H9 (cell line): ENCODE measurements at regions not wholly inside any gene's neighbourhood (a gene's known extent, or its start where the extent isn't known, plus 50 kb on each side); places are given as distances from the start of the nearest gene placed in this dataset.

Source experiments
- DNase-seq: peaks from one replicate; pipeline ENCODE4 v3.0.0-alpha.2; 2017
- H2AFZ ChIP-seq: one replicate; pipeline ENCODE4 v1.6.1; 2013; ENCODE audit warnings: mild to moderate bottlenecking, low read length, control low read depth, moderate library complexity
- H2AK5ac ChIP-seq: 2 replicates; pipeline ENCODE4 v1.6.1; 2013; ENCODE audit warnings: low read length, control low read depth, mixed read lengths; ENCODE audit not compliant: insufficient read length
- H2BK120ac ChIP-seq: one replicate; pipeline ENCODE4 v1.6.1; 2013; ENCODE audit warnings: low read depth, mild to moderate bottlenecking, low read length, control low read depth, inconsistent platforms; ENCODE audit not compliant: poor library complexity, severe bottlenecking
- H2BK12ac ChIP-seq: 2 replicates; pipeline ENCODE4 v1.6.1; 2013; ENCODE audit warnings: low read length, control low read depth, mixed read lengths, low read depth; ENCODE audit not compliant: insufficient read length
- H2BK15ac ChIP-seq: 2 replicates; pipeline ENCODE4 v1.6.1; 2013; ENCODE audit warnings: low read depth, low read length, control low read depth
- H2BK20ac ChIP-seq: one replicate; pipeline ENCODE4 v1.6.1; 2013; ENCODE audit warnings: low read depth, mild to moderate bottlenecking, low read length, control low read depth, inconsistent platforms; ENCODE audit not compliant: poor library complexity, severe bottlenecking
- H2BK5ac ChIP-seq: 2 replicates; pipeline ENCODE4 v1.6.1; 2013; ENCODE audit warnings: low read length, control low read depth, mixed read lengths; ENCODE audit not compliant: insufficient read length
- H3K14ac ChIP-seq: 2 replicates; pipeline ENCODE4 v1.6.1; 2013; ENCODE audit warnings: low read length, control low read depth; ENCODE audit not compliant: insufficient read depth
- H3K18ac ChIP-seq: 2 replicates; pipeline ENCODE4 v1.6.1; 2013; ENCODE audit warnings: low read depth, mild to moderate bottlenecking, mixed read lengths, low read length, control low read depth; ENCODE audit not compliant: insufficient read length
- H3K23ac ChIP-seq: 2 replicates; pipeline ENCODE4 v1.6.1; 2013; ENCODE audit warnings: low read length, control low read depth, mixed read lengths, low read depth; ENCODE audit not compliant: insufficient read length
- H3K23me2 ChIP-seq: 2 replicates; pipeline ENCODE4 v1.6.1; 2013; ENCODE audit warnings: low read depth, mild to moderate bottlenecking, mixed read lengths, low read length, control low read depth; ENCODE audit not compliant: insufficient read length, poor library complexity, severe bottlenecking
- H3K27ac ChIP-seq: 2 replicates; pipeline ENCODE4 v1.5.1; 2013; ENCODE audit warnings: low read length, control low read depth, mixed read lengths, low read depth; ENCODE audit not compliant: insufficient read length
- H3K27me3 ChIP-seq: 2 replicates; pipeline ENCODE4 v1.6.1; 2013; ENCODE audit warnings: low read length, control low read depth, inconsistent platforms; ENCODE audit not compliant: insufficient read depth
- H3K4ac ChIP-seq: 2 replicates; pipeline ENCODE4 v1.6.1; 2013; ENCODE audit warnings: low read depth, mild to moderate bottlenecking, control low read depth, inconsistent platforms, low read length, moderate library complexity
- H3K4me1 ChIP-seq: 2 replicates; pipeline ENCODE4 v1.6.1; 2013; ENCODE audit warnings: low read length, control low read depth, inconsistent platforms; ENCODE audit not compliant: insufficient read depth
- H3K4me2 ChIP-seq: 2 replicates; pipeline ENCODE4 v1.6.1; 2013; ENCODE audit warnings: low read length, control low read depth, mixed read lengths; ENCODE audit not compliant: insufficient read length, insufficient read depth
- H3K56ac ChIP-seq: 2 replicates; pipeline ENCODE4 v1.6.1; 2013; ENCODE audit warnings: low read depth, mild to moderate bottlenecking, mixed read lengths, low read length, control low read depth; ENCODE audit not compliant: insufficient read length
- H3K79me1 ChIP-seq: 2 replicates; pipeline ENCODE4 v1.6.1; 2013; ENCODE audit warnings: low read depth, mild to moderate bottlenecking, moderate library complexity, low read length, control low read depth, inconsistent platforms; ENCODE audit not compliant: insufficient read depth, poor library complexity, severe bottlenecking
- H3K79me2 ChIP-seq: 2 replicates; pipeline ENCODE4 v1.6.1; 2013; ENCODE audit warnings: low read length, control low read depth, inconsistent platforms; ENCODE audit not compliant: insufficient read depth
- H3K9ac ChIP-seq: 2 replicates; pipeline ENCODE4 v1.6.1; 2013; ENCODE audit warnings: low read length, control low read depth, mixed read lengths; ENCODE audit not compliant: insufficient read length; ENCODE audit errors: extremely low read depth
- H3K9me3 ChIP-seq: one replicate; pipeline ENCODE4 v1.6.1; 2013; ENCODE audit warnings: low read depth, low read length, inconsistent platforms; ENCODE audit not compliant: control insufficient read depth
- H3T11ph ChIP-seq: one replicate; pipeline ENCODE4 v1.6.1; 2013; ENCODE audit warnings: mild to moderate bottlenecking, low read length, control low read depth, inconsistent platforms
- H4K20me1 ChIP-seq: one replicate; pipeline ENCODE4 v1.6.1; 2013; ENCODE audit not compliant: control insufficient read depth, insufficient read length, insufficient read depth
- H4K5ac ChIP-seq: 2 replicates; pipeline ENCODE4 v1.6.1; 2013; ENCODE audit warnings: low read depth, mild to moderate bottlenecking, mixed read lengths, low read length, control low read depth; ENCODE audit not compliant: insufficient read length
- H4K8ac ChIP-seq: replicated peaks from 2 replicates; pipeline ENCODE4 v1.6.1; 2013; ENCODE audit warnings: low read length, control low read depth, mixed read lengths, low read depth; ENCODE audit not compliant: insufficient read length
- H4K91ac ChIP-seq: 2 replicates; pipeline ENCODE4 v1.6.1; 2013; ENCODE audit warnings: low read depth, mild to moderate bottlenecking, moderate library complexity, mixed read lengths, low read length, control low read depth; ENCODE audit not compliant: insufficient read length
- H3K27ac Mint-ChIP-seq, 3 experiments: 2 replicates in 2 of 3; 3 replicates in 1 of 3; pipeline ENCODE4 v1.8.0; 2020 to 2021; ENCODE audit warnings: mixed read lengths in 3 of 3, mild to moderate bottlenecking in 1 of 3, moderate library complexity in 1 of 3
- H3K27me3 Mint-ChIP-seq: 2 replicates; pipeline ENCODE4 v1.8.0; 2021; ENCODE audit warnings: low read depth, mild to moderate bottlenecking, moderate library complexity, mixed read lengths
- H3K36me3 Mint-ChIP-seq, 3 experiments: 2 replicates in 2 of 3; 3 replicates in 1 of 3; pipeline ENCODE4 v1.8.0; 2020 to 2021; ENCODE audit warnings: low read depth in 3 of 3, mixed read lengths in 3 of 3; ENCODE audit not compliant: insufficient read depth in 1 of 3
- H3K4me1 Mint-ChIP-seq, 2 experiments: 2 replicates each; pipeline ENCODE4 v1.8.0; 2020; ENCODE audit warnings: mixed read lengths in 2 of 2
- H3K4me3 Mint-ChIP-seq, 2 experiments: 2 replicates in 1 of 2; 3 replicates in 1 of 2; pipeline ENCODE4 v1.8.0; 2020 to 2021; ENCODE audit warnings: mild to moderate bottlenecking in 2 of 2, mixed read lengths in 2 of 2, moderate library complexity in 1 of 2
- H3K9me3 Mint-ChIP-seq, 2 experiments: 2 replicates in 1 of 2; 3 replicates in 1 of 2; pipeline ENCODE4 v1.8.0; 2020; ENCODE audit warnings: mild to moderate bottlenecking in 2 of 2, mixed read lengths in 2 of 2, moderate library complexity in 1 of 2
- WGBS: extraction: QIAGEN DNeasy Blood & Tissue Kit; methylation state at CpG from one replicate; pipeline ENCODE4 v1.1.7; 2013; ENCODE audit warnings: missing lambda C conversion rate, low lambda C conversion rate, mixed read lengths; ENCODE audit not compliant: insufficient read length; ENCODE audit errors: extremely low coverage; 5-methylcytosine and 5-hydroxymethylcytosine counted together
- TF ChIP-seq, protein P1 (sequence below): fragments of 200-600 bp; sonication (generic); conservative IDR thresholded peaks from 3 replicates; pipeline ENCODE4 v1.8.0; 2021; ENCODE audit warnings: antibody characterized with exemption, mild to moderate bottlenecking

DNA sequence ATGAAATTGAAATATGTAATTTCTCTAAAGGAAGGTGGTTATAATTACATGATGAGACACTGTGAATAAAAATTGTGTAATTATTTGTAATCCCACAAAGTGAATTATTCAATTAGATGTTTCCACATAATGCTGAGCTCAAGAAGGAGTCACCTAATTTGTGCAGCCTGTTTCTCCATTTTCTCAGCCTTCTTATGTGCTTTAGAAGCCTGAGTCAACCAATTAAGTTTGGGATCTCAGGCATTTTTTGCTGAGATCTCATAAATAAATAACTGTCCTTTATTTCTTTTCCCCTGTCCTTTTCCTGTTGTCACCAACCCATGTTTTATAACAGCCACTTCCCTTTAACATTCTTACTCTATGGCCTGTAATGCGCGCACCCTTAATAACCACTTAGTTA is 506.5 kb upstream of the SEMA3D start:
- no peak overlapping the region for H3K4ac ChIP-seq
- H4K8ac ChIP-seq: no peak overlapping the region
- TF ChIP-seq, protein P1, sequence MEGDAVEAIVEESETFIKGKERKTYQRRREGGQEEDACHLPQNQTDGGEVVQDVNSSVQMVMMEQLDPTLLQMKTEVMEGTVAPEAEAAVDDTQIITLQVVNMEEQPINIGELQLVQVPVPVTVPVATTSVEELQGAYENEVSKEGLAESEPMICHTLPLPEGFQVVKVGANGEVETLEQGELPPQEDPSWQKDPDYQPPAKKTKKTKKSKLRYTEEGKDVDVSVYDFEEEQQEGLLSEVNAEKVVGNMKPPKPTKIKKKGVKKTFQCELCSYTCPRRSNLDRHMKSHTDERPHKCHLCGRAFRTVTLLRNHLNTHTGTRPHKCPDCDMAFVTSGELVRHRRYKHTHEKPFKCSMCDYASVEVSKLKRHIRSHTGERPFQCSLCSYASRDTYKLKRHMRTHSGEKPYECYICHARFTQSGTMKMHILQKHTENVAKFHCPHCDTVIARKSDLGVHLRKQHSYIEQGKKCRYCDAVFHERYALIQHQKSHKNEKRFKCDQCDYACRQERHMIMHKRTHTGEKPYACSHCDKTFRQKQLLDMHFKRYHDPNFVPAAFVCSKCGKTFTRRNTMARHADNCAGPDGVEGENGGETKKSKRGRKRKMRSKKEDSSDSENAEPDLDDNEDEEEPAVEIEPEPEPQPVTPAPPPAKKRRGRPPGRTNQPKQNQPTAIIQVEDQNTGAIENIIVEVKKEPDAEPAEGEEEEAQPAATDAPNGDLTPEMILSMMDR: no peak
- no peaks in the 10 kb centered on the region for H3K23me2 ChIP-seq
- H4K5ac ChIP-seq: no peak overlapping the region
- H3K14ac ChIP-seq: no peak overlapping the region
- no peak overlapping the region for H2AFZ ChIP-seq
- H3K27ac Mint-ChIP-seq: no peak overlapping the region; a peak in 1 of 7 replicates
- no peak overlapping the region for H3K9ac ChIP-seq
- H3K56ac ChIP-seq: no peak overlapping the region
- H3K9me3 ChIP-seq: no peaks in the 10 kb centered on the region
- no peaks in the 10 kb centered on the region for H3K27me3 Mint-ChIP-seq
- H2BK15ac ChIP-seq: no peak overlapping the region
- H2BK20ac ChIP-seq: no peak overlapping the region
- no peak overlapping the region for H3K18ac ChIP-seq
- no CpG with 5 or more reads among the region's 2 CpGs for WGBS
- no peak overlapping the region for H2BK120ac ChIP-seq
- no peaks in the 10 kb centered on the region for H3K4me1 Mint-ChIP-seq
- H3K27me3 ChIP-seq: no peaks in the 10 kb centered on the region
- H3K4me3 Mint-ChIP-seq: no peak overlapping the region
- H3K4me1 ChIP-seq: no peaks in the 10 kb centered on the region
- no peaks in the 10 kb centered on the region for H4K20me1 ChIP-seq
- no peak overlapping the region for H2AK5ac ChIP-seq
- 0 out of 5 replicates have a peak, but pooled peaks cover 0 to 2% of the 10 kb centered on the region in 2 experiments for H3K9me3 Mint-ChIP-seq
- no peak for DNase-seq
- no peak overlapping the region for H3K4me2 ChIP-seq
- H3T11ph ChIP-seq: no peak overlapping the region
- peaks cover 0 to 4% (median 0%) of the 10 kb centered on the region in 3 experiments; a peak in 1 of 7 replicates for H3K36me3 Mint-ChIP-seq
- H3K27ac ChIP-seq: no peak overlapping the region
- H4K91ac ChIP-seq: no peak overlapping the region
- no peak overlapping the region for H2BK5ac ChIP-seq
- no peaks in the 10 kb centered on the region for H3K79me2 ChIP-seq
- H3K23ac ChIP-seq: no peak overlapping the region
- no peaks in the 10 kb centered on the region for H3K79me1 ChIP-seq
- no peak overlapping the region for H2BK12ac ChIP-seq
